ENCODE measurements at regions not wholly inside any gene's neighbourhood (a gene's known extent, or its start where the extent isn't known, plus 50 kb on each side); places are given as distances from the start of the nearest gene placed in this dataset.
"Not testable (repeated sequence)": the region's sequence is repeated elsewhere in the genome, so short reads cannot be mapped to it uniquely, and the experiment has no call there.

DNA sequence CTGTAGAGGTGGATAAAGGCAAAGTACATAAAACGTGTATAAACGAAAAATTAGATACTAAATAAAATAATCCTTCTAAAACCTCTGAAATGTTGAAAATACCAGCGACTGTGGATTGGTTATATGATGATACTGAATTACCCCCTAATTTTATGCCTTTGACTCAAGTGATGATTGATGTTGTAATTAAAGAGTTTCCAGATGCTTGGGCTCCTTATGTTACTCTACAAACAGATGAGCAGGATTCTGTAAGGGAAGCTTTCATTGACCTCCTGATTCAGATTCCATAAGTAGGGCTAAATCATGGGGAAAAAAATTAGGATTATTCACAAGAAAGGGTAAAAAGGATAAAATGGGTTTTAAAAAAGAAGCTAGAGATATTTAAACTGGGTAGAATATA lies 418.2 kb upstream of the SLC39A10 start:
- Histone ChIP-seq H2AFZ (ENCODE audit: low read length) (no peak overlapping the region), H3K9me3 (ENCODE audit: low read length) (no peaks in the 10 kb centered on the region), H4K20me1 (ENCODE audit: insufficient read depth, low read length) (no peaks in the 10 kb centered on the region), H3K4me1 (ENCODE audit: insufficient read depth, low read length, poor library complexity, severe bottlenecking) (no peaks in the 10 kb centered on the region), H3K27ac (ENCODE audit: low read depth, low read length, poor library complexity, severe bottlenecking) (no peak overlapping the region), H3K79me2 (ENCODE audit: insufficient read depth, low read depth, low read length) (no peaks in the 10 kb centered on the region), H3K36me3 (ENCODE audit: insufficient read depth, low read length) (no peaks in the 10 kb centered on the region), H3K4me2 (ENCODE audit: low read length) (no peak overlapping the region), H3K9me2 (ENCODE audit: insufficient read depth, low read length) (no peaks in the 10 kb centered on the region), H3K4me3 (ENCODE audit: low read depth, low read length, poor library complexity, severe bottlenecking) (no peak overlapping the region)
- TF ChIP-seq, protein P1, sequence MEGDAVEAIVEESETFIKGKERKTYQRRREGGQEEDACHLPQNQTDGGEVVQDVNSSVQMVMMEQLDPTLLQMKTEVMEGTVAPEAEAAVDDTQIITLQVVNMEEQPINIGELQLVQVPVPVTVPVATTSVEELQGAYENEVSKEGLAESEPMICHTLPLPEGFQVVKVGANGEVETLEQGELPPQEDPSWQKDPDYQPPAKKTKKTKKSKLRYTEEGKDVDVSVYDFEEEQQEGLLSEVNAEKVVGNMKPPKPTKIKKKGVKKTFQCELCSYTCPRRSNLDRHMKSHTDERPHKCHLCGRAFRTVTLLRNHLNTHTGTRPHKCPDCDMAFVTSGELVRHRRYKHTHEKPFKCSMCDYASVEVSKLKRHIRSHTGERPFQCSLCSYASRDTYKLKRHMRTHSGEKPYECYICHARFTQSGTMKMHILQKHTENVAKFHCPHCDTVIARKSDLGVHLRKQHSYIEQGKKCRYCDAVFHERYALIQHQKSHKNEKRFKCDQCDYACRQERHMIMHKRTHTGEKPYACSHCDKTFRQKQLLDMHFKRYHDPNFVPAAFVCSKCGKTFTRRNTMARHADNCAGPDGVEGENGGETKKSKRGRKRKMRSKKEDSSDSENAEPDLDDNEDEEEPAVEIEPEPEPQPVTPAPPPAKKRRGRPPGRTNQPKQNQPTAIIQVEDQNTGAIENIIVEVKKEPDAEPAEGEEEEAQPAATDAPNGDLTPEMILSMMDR (conservative IDR thresholded peaks at IDR 0.05; ENCODE audit: low read length), result no peak
- TF ChIP-seq EZH2phosphoT487 (IDR thresholded peaks at IDR 0.05; ENCODE audit: borderline replicate concordance, low read depth, low read length), result no peak
- no TSS peak for BruUV-seq (replicated peaks)
- ChIA-PET POLR2A (interaction anchor here (0.6 to 0.8 kb wide), 2 partner anchors 68 to 251 kb away, joined by 3 read pairs; no protein-coding TSS in a partner anchor), CTCF (ENCODE audit: unreplicated experiment) (no interaction called here)
- intact Hi-C loops (cut with micrococcal nuclease; ENCODE audit: unreplicated experiment), result no loop called here
- DNase-seq (ENCODE audit: low spot score), result no peak

DNA sequence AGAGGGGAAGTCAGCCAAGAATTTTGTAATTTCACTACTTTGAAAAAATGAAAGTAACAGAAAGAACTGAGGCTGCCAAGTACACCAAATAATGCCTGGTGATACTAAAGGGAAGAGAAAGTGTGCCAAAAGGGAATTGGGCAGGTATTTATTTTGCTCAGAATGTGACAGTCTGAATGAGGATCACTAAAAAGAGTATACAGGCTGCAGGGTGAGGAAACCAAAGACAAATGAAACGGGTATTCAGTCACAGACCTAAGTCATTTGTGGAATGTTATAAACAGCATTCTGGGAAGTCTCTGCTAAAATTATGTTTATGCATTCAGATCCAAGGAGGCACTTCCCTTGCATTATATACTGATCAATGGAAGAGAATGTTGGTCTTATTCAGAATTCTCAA lies 418.6 kb upstream of the SLC39A10 start:
- H3K27ac ChIP-seq (ENCODE audit: low read depth, low read length, poor library complexity, severe bottlenecking), result no peak overlapping the region
- H2AFZ ChIP-seq (ENCODE audit: low read length), result no peak overlapping the region
- no peaks in the 10 kb centered on the region for H4K20me1 ChIP-seq (ENCODE audit: insufficient read depth, low read length)
- no peaks in the 10 kb centered on the region for H3K9me2 ChIP-seq (ENCODE audit: insufficient read depth, low read length)
- H3K36me3 ChIP-seq (ENCODE audit: insufficient read depth, low read length), result no peaks in the 10 kb centered on the region
- no peak for DNase-seq (ENCODE audit: low spot score)
- H3K9me3 ChIP-seq (ENCODE audit: low read length), result no peaks in the 10 kb centered on the region
- ChIA-PET CTCF (ENCODE audit: unreplicated experiment) (no interaction called here), POLR2A (interaction anchor here (0.8 kb wide), 1 partner anchor 67 kb away, joined by 3 read pairs; no protein-coding TSS in a partner anchor)
- H3K79me2 ChIP-seq (ENCODE audit: insufficient read depth, low read depth, low read length), result no peaks in the 10 kb centered on the region
- TF ChIP-seq, protein P1 (conservative IDR thresholded peaks at IDR 0.05; ENCODE audit: low read length), result no peak
- TF ChIP-seq EZH2phosphoT487 (IDR thresholded peaks at IDR 0.05; ENCODE audit: borderline replicate concordance, low read depth, low read length), result no peak
- H3K4me3 ChIP-seq (ENCODE audit: low read depth, low read length, poor library complexity, severe bottlenecking), result no peak overlapping the region
- H3K4me2 ChIP-seq (ENCODE audit: low read length), result no peak overlapping the region
- intact Hi-C loops (cut with micrococcal nuclease; ENCODE audit: unreplicated experiment), result no loop called here
- no peaks in the 10 kb centered on the region for H3K4me1 ChIP-seq (ENCODE audit: insufficient read depth, low read length, poor library complexity, severe bottlenecking)
- BruUV-seq (replicated peaks), result no TSS peak

DNA sequence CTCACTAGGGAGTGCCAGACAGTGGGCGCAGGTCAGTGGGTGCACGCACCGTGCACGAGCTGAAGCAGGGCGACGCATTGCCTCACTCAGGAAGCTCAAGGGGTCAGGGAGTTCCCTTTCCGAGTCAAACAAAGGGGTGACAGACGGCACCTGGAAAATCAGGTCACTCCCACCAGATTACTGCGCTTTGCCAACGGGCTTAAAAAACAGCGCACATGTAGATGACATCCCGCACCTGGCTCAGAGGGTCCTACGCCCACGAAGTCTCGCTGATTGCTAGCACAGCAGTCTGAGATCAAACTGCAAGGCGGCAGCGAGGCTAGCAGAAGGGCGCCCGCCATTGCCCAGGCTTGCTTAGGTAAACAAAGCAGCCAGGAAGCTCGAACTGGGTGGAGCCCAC lies 428.5 kb upstream of the SLC39A10 start:
- H3K4me1 ChIP-seq (ENCODE audit: insufficient read depth, low read length, poor library complexity, severe bottlenecking); H3K79me2 ChIP-seq (ENCODE audit: insufficient read depth, low read depth, low read length); H3K4me3 ChIP-seq (ENCODE audit: low read depth, low read length, poor library complexity, severe bottlenecking); DNase-seq (ENCODE audit: low spot score); H3K27ac ChIP-seq (ENCODE audit: low read depth, low read length, poor library complexity, severe bottlenecking); H2AFZ ChIP-seq (ENCODE audit: low read length); H3K9me3 ChIP-seq (ENCODE audit: low read length); intact Hi-C loops (cut with micrococcal nuclease; ENCODE audit: unreplicated experiment); H3K9me2 ChIP-seq (ENCODE audit: insufficient read depth, low read length); H4K20me1 ChIP-seq (ENCODE audit: insufficient read depth, low read length); BruUV-seq (replicated peaks); H3K4me2 ChIP-seq (ENCODE audit: low read length); H3K36me3 ChIP-seq (ENCODE audit: insufficient read depth, low read length); POLR2A ChIA-PET; CTCF ChIA-PET (ENCODE audit: unreplicated experiment): not testable (repeated sequence)
